Activated CD4-positive, CD25-positive, alpha-beta regulatory T cell treated with anti-CD3 and anti-CD28 coated beads, Interleukin-2, amount 50 U/mL, for 16 hours (primary cell): ENCODE measurements at regions not wholly inside any gene's neighbourhood (a gene's known extent, or its start where the extent isn't known, plus 50 kb on each side); places are given as distances from the start of the nearest gene placed in this dataset.

Experiments used
- DNase-seq: peaks from one replicate; pipeline ENCODE4 v3.0.0-alpha.2; 2020; ENCODE audit warnings: low read depth, low spot score

GRCh38 chr11:15378941-15379340, 264.2 kb downstream of the INSC start:
- no peak for DNase-seq

- DNase-seq, result no peak
These were observed 264.8 kb downstream of the INSC start for GRCh38 chr11:15379483-15379882.

- no peak for DNase-seq
These were observed 276.1 kb downstream of the INSC start for GRCh38 chr11:15390857-15391256.

- DNase-seq, result no peak
These were observed 282.1 kb downstream of the INSC start for GRCh38 chr11:15396778-15397177.

- DNase-seq, result no peak
These were observed 292.2 kb downstream of the INSC start for GRCh38 chr11:15406851-15407351.

GRCh38 chr11:15412054-15412453, 297.3 kb downstream of the INSC start:
- no peak for DNase-seq

GRCh38 chr11:15418921-15419320, 304.2 kb downstream of the INSC start:
- no peak for DNase-seq

- no peak for DNase-seq
These were observed 305.0 kb downstream of the INSC start for GRCh38 chr11:15419696-15420095.

GRCh38 chr11:15430381-15430780, 315.7 kb downstream of the INSC start:
- DNase-seq, result no peak

- no peak for DNase-seq
These were observed 319.8 kb downstream of the INSC start for GRCh38 chr11:15434529-15434928.

GRCh38 chr11:15446315-15446714, 331.6 kb downstream of the INSC start:
- no peak for DNase-seq

GRCh38 chr11:15446929-15447328, 332.2 kb downstream of the INSC start:
- DNase-seq, result no peak

GRCh38 chr11:15451713-15452112, 337.0 kb downstream of the INSC start:
- DNase-seq, result no peak

- no peak for DNase-seq
These were observed 338.6 kb downstream of the INSC start for GRCh38 chr11:15453211-15453765.

GRCh38 chr11:15468466-15468865, 353.7 kb downstream of the INSC start:
- DNase-seq, result no peak

GRCh38 chr11:15471048-15471894, 356.5 kb downstream of the INSC start:
- no peak for DNase-seq

- DNase-seq, result no peak
These were observed 357.4 kb downstream of the INSC start for GRCh38 chr11:15471895-15472799.

GRCh38 chr11:15473954-15474837, 359.5 kb downstream of the INSC start:
- no peak for DNase-seq

GRCh38 chr11:15476371-15476917, 361.7 kb downstream of the INSC start:
- no peak for DNase-seq

GRCh38 chr11:15481871-15482270, 367.1 kb downstream of the INSC start:
- no peak for DNase-seq

- no peak for DNase-seq
These were observed 368.5 kb downstream of the INSC start for GRCh38 chr11:15483205-15483604.
